A549 (cell line): ENCODE measurements at regions not wholly inside any gene's neighbourhood (a gene's known extent, or its start where the extent isn't known, plus 50 kb on each side); places are given as distances from the start of the nearest gene placed in this dataset.

Experiments
- CTCF ChIP-seq: fragments of >200 bp; sonication (Bioruptor Twin); formaldehyde crosslinking; IDR thresholded peaks from 3 replicates; pipeline ENCODE4 v1.5.1; 2016
- E2F6 ChIP-seq: IDR thresholded peaks from 2 replicates; pipeline ENCODE4 v1.6.1; 2012; ENCODE audit warnings: low read depth, borderline replicate concordance
- EP300 ChIP-seq, 2 experiments: fragments of >200 bp; sonication (Bioruptor Twin); formaldehyde crosslinking; IDR thresholded peaks; 2 replicates in 1 of 2; 3 replicates in 1 of 2; pipeline ENCODE4 v1.6.1; 2016 to 2017
- JUNB ChIP-seq: fragments of >200 bp; sonication (Bioruptor Twin); formaldehyde crosslinking; IDR thresholded peaks from 2 replicates; pipeline ENCODE4 v1.6.1; 2016
- MAZ ChIP-seq: fragments of 150-350 bp; IDR thresholded peaks from 2 replicates; pipeline ENCODE4 v1.6.1; 2014; ENCODE audit warnings: antibody characterized with exemption, low read depth, low read length, borderline replicate concordance
- PBX3 ChIP-seq: IDR thresholded peaks from 2 replicates; pipeline ENCODE4 v1.6.1; 2012
- RAD21 ChIP-seq, 2 experiments: fragments of >200 bp in 1 of 2; sonication (Bioruptor Twin) in 1 of 2; formaldehyde crosslinking in 1 of 2; IDR thresholded peaks in 1 of 2; conservative IDR thresholded peaks in 1 of 2; 2 replicates in 1 of 2; 3 replicates in 1 of 2; pipeline ENCODE4 v1.6.1; 2012 to 2018; ENCODE audit warnings: inconsistent platforms in 1 of 2

- no peak for TF ChIP-seq CTCF
- TF ChIP-seq JUNB, result no peak
- TF ChIP-seq EP300 (IDR thresholded peaks at IDR 0.05), result no peak
- no peak for TF ChIP-seq PBX3
- no peak for TF ChIP-seq MAZ
- no peak for TF ChIP-seq E2F6
- no peak for TF ChIP-seq RAD21 (conservative IDR thresholded peaks at IDR 0.05 in 1 of 2, IDR thresholded peaks at IDR 0.05 in 1 of 2)
Measured at GRCh38 chr1:234841710-234842231, 231.8 kb upstream of the IRF2BP2 start.
